ENCODE measurements at regions not wholly inside any gene's neighbourhood (a gene's known extent, or its start where the extent isn't known, plus 50 kb on each side); places are given as distances from the start of the nearest gene placed in this dataset.
"Not testable (repeated sequence)": the region's sequence is repeated elsewhere in the genome, so short reads cannot be mapped to it uniquely, and the experiment has no call there.

DNA sequence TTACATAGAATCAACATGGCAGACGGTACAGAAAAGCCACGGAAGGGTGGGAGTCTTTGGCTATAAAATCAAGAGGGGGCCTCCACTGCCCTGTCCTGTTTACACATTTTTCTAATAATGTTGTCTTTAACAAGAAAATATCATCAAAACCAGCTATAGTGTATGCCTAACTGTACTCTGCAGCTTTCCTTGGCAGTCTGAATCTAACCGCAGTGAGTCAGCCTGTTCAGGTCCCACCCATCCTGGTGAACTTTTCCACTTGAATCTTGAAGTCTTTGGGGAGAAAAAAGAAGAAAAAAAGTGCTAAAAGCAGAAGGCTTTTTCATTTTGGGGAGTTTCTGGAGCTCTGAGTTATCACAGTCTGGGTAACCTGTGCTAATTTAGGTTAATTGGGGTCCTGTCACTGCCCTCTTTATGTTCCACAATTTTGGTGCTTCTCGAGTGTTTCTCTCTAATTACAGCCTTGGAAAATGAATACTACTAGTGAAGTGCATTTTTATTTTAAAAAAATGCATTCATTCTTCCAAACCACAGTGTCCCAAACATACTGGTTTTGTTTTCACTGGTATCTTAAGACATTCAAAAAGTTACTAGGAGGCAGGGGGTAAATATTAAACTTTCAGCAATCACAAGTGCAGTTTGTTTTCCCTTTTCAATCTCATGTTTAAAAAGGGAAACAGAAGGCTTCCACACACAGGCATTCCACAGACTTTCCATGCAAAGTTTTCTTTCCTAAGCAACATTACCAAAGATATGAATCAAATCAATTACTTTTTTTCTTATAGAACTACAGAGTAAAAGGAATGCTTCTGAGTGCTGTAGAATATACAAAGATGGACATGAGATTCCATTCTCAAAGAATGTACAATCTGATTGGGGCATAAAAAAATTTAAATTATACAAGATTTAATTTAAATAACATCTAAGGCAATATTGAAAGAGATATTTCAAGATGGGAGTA is 86.8 kb upstream of the SEC22B start:
- H3T11ph ChIP-seq (ENCODE audit: low read length); H2BK20ac ChIP-seq (ENCODE audit: low read depth, low read length, poor library complexity, severe bottlenecking); H3K27me3 ChIP-seq (ENCODE audit: insufficient read depth, low read length); H2AFZ ChIP-seq (ENCODE audit: low read length); H2BK15ac ChIP-seq (ENCODE audit: low read depth, low read length); H2BK12ac ChIP-seq (ENCODE audit: insufficient read length, low read depth, low read length); H2AK5ac ChIP-seq (ENCODE audit: insufficient read length, low read length); H3K79me1 ChIP-seq (ENCODE audit: insufficient read depth, low read depth, low read length, poor library complexity, severe bottlenecking); H4K20me1 ChIP-seq (ENCODE audit: control insufficient read depth, insufficient read depth, insufficient read length); H3K4me2 ChIP-seq (ENCODE audit: insufficient read depth, insufficient read length, low read length); H3K79me2 ChIP-seq (ENCODE audit: insufficient read depth, low read length); H3K23me2 ChIP-seq (ENCODE audit: insufficient read length, low read depth, low read length, poor library complexity, severe bottlenecking); H4K5ac ChIP-seq (ENCODE audit: insufficient read length, low read depth, low read length); DNase-seq; H3K18ac ChIP-seq (ENCODE audit: insufficient read length, low read depth, low read length); H3K4me1 ChIP-seq (ENCODE audit: insufficient read depth, low read length); H2BK120ac ChIP-seq (ENCODE audit: low read depth, low read length, poor library complexity, severe bottlenecking); H4K91ac ChIP-seq (ENCODE audit: insufficient read length, low read depth, low read length); H3K27me3 Mint-ChIP-seq (ENCODE audit: low read depth); H3K23ac ChIP-seq (ENCODE audit: insufficient read length, low read depth, low read length); H3K36me3 Mint-ChIP-seq (ENCODE audit: insufficient read depth in 1 of 3, low read depth in 3 of 3); H4K8ac ChIP-seq (replicated peaks; ENCODE audit: insufficient read length, low read depth, low read length); H3K27ac ChIP-seq (ENCODE audit: insufficient read length, low read depth, low read length); H3K14ac ChIP-seq (ENCODE audit: insufficient read depth, low read length); H3K27ac Mint-ChIP-seq; H3K4me1 Mint-ChIP-seq; H3K9me3 Mint-ChIP-seq; H3K4ac ChIP-seq (ENCODE audit: low read depth, low read length); H3K9me3 ChIP-seq (ENCODE audit: control insufficient read depth, low read depth, low read length); H3K56ac ChIP-seq (ENCODE audit: insufficient read length, low read depth, low read length); H3K4me3 Mint-ChIP-seq; H2BK5ac ChIP-seq (ENCODE audit: insufficient read length, low read length); H3K9ac ChIP-seq (ENCODE audit: extremely low read depth, insufficient read length, low read length): not testable (repeated sequence)
- WGBS (ENCODE audit: extremely low coverage, insufficient read length, low lambda C conversion rate), result no CpG with 5 or more reads among the region's 4 CpGs

DNA sequence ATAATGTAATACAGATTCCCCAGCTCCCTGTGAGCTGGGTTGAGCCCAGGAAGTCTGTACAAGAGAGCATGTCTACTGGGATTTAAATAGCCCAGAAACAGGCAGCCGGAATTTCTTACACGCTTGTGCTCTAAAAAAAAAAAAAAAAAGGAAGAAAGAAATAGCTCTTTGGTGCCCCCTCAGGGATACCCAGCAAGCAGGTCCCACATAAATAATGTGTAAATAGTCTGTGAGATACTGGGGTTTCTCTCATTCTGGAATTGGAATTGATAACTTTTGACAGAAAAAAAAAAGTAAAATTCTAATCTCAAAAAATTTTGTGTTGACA is 81.4 kb upstream of the SEC22B start:
- not testable (repeated sequence) for H4K20me1 ChIP-seq (ENCODE audit: control insufficient read depth, insufficient read depth, insufficient read length); H2AK5ac ChIP-seq (ENCODE audit: insufficient read length, low read length); H3K4me3 Mint-ChIP-seq; H3K79me1 ChIP-seq (ENCODE audit: insufficient read depth, low read depth, low read length, poor library complexity, severe bottlenecking); H2AFZ ChIP-seq (ENCODE audit: low read length); H2BK12ac ChIP-seq (ENCODE audit: insufficient read length, low read depth, low read length); DNase-seq; H2BK120ac ChIP-seq (ENCODE audit: low read depth, low read length, poor library complexity, severe bottlenecking); H3K9me3 Mint-ChIP-seq; H4K5ac ChIP-seq (ENCODE audit: insufficient read length, low read depth, low read length); H4K8ac ChIP-seq (replicated peaks; ENCODE audit: insufficient read length, low read depth, low read length); H3K79me2 ChIP-seq (ENCODE audit: insufficient read depth, low read length); H3T11ph ChIP-seq (ENCODE audit: low read length); H3K4me1 Mint-ChIP-seq; H3K18ac ChIP-seq (ENCODE audit: insufficient read length, low read depth, low read length); H3K23me2 ChIP-seq (ENCODE audit: insufficient read length, low read depth, low read length, poor library complexity, severe bottlenecking); H3K27me3 ChIP-seq (ENCODE audit: insufficient read depth, low read length); H4K91ac ChIP-seq (ENCODE audit: insufficient read length, low read depth, low read length); H2BK5ac ChIP-seq (ENCODE audit: insufficient read length, low read length); H3K36me3 Mint-ChIP-seq (ENCODE audit: insufficient read depth in 1 of 3, low read depth in 3 of 3); H3K14ac ChIP-seq (ENCODE audit: insufficient read depth, low read length); H3K9me3 ChIP-seq (ENCODE audit: control insufficient read depth, low read depth, low read length); H3K4ac ChIP-seq (ENCODE audit: low read depth, low read length); H3K27ac Mint-ChIP-seq; H3K56ac ChIP-seq (ENCODE audit: insufficient read length, low read depth, low read length); H3K4me2 ChIP-seq (ENCODE audit: insufficient read depth, insufficient read length, low read length); H3K23ac ChIP-seq (ENCODE audit: insufficient read length, low read depth, low read length); H2BK15ac ChIP-seq (ENCODE audit: low read depth, low read length); H2BK20ac ChIP-seq (ENCODE audit: low read depth, low read length, poor library complexity, severe bottlenecking); H3K27ac ChIP-seq (ENCODE audit: insufficient read length, low read depth, low read length); H3K9ac ChIP-seq (ENCODE audit: extremely low read depth, insufficient read length, low read length); H3K27me3 Mint-ChIP-seq (ENCODE audit: low read depth); H3K4me1 ChIP-seq (ENCODE audit: insufficient read depth, low read length)
- no CpG with 5 or more reads among the region's 2 CpGs for WGBS (ENCODE audit: extremely low coverage, insufficient read length, low lambda C conversion rate)

All from H9 (cell line).